ENCODE measurements at regions not wholly inside any gene's neighbourhood (a gene's known extent, or its start where the extent isn't known, plus 50 kb on each side); places are given as distances from the start of the nearest gene placed in this dataset.
"Not testable (repeated sequence)": the region's sequence is repeated elsewhere in the genome, so short reads cannot be mapped to it uniquely, and the experiment has no call there.

- no peak for ATAC-seq
- no peak for DNase-seq (ENCODE audit: low spot score in 2 of 2)
- Mint-ChIP-seq H3K27ac (no peak overlapping the region), H3K4me1 (no peaks in the 10 kb centered on the region), H3K4me3 (no peak overlapping the region), H3K36me3 (no peaks in the 10 kb centered on the region), H3K9me3 (peaks cover 2% of the 10 kb centered on the region)
These were observed 599.5 kb downstream of the SUCLG1 start for GRCh38 chr2:83859553-83859952.

- H3K9me3 Mint-ChIP-seq: peaks cover 6% of the 10 kb centered on the region
- no peak overlapping the region for H3K27ac Mint-ChIP-seq
- no peaks in the 10 kb centered on the region for H3K36me3 Mint-ChIP-seq
- no peak for ATAC-seq
- no peak for DNase-seq (ENCODE audit: low spot score in 2 of 2)
- no peaks in the 10 kb centered on the region for H3K4me1 Mint-ChIP-seq
- no peak overlapping the region for H3K4me3 Mint-ChIP-seq
These were observed 608.0 kb downstream of the SUCLG1 start for GRCh38 chr2:83851066-83851465.

- peaks cover 6% of the 10 kb centered on the region for H3K9me3 Mint-ChIP-seq
- DNase-seq (ENCODE audit: low spot score in 2 of 2) (no peak), ATAC-seq (no peak)
- H3K36me3 Mint-ChIP-seq: no peaks in the 10 kb centered on the region
- H3K27ac Mint-ChIP-seq: no peak overlapping the region
- H3K4me1 Mint-ChIP-seq: no peaks in the 10 kb centered on the region
- no peak overlapping the region for H3K4me3 Mint-ChIP-seq
These were observed 608.9 kb downstream of the SUCLG1 start for GRCh38 chr2:83850071-83850725.

GRCh38 chr2:83844490-83844889, 614.6 kb downstream of the SUCLG1 start:
- no peaks in the 10 kb centered on the region for H3K36me3 Mint-ChIP-seq
- no peak overlapping the region for H3K27ac Mint-ChIP-seq
- DNase-seq (ENCODE audit: low spot score in 2 of 2) (no peak), ATAC-seq (no peak)
- no peaks in the 10 kb centered on the region for H3K9me3 Mint-ChIP-seq
- no peak overlapping the region for H3K4me3 Mint-ChIP-seq
- no peaks in the 10 kb centered on the region for H3K4me1 Mint-ChIP-seq

- ATAC-seq (no peak), DNase-seq (ENCODE audit: low spot score in 2 of 2) (no peak)
- Mint-ChIP-seq H3K4me3 (no peak overlapping the region), H3K36me3 (no peaks in the 10 kb centered on the region), H3K4me1 (no peaks in the 10 kb centered on the region), H3K9me3 (no peaks in the 10 kb centered on the region), H3K27ac (no peak overlapping the region)
These were observed 616.7 kb downstream of the SUCLG1 start for GRCh38 chr2:83842421-83842820.

- Mint-ChIP-seq H3K4me1 (no peaks in the 10 kb centered on the region), H3K36me3 (no peaks in the 10 kb centered on the region), H3K4me3 (no peak overlapping the region), H3K9me3 (no peaks in the 10 kb centered on the region), H3K27ac (no peak overlapping the region)
- ATAC-seq: no peak
- DNase-seq (ENCODE audit: low spot score in 2 of 2): no peak
These were observed 621.3 kb downstream of the SUCLG1 start for GRCh38 chr2:83837823-83838222.

GRCh38 chr2:83827618-83828017, 631.5 kb downstream of the SUCLG1 start:
- ATAC-seq: no peak
- Mint-ChIP-seq H3K36me3 (no peaks in the 10 kb centered on the region), H3K27ac (no peak overlapping the region), H3K9me3 (peaks cover 8% of the 10 kb centered on the region), H3K4me1 (no peaks in the 10 kb centered on the region), H3K4me3 (no peak overlapping the region)
- DNase-seq (ENCODE audit: low spot score in 2 of 2): no peak

- H3K9me3 Mint-ChIP-seq: peaks cover 10% of the 10 kb centered on the region
- no peaks in the 10 kb centered on the region for H3K4me1 Mint-ChIP-seq
- H3K27ac Mint-ChIP-seq: no peak overlapping the region
- DNase-seq (ENCODE audit: low spot score in 2 of 2) (no peak), ATAC-seq (no peak)
- H3K4me3 Mint-ChIP-seq: no peak overlapping the region
- no peaks in the 10 kb centered on the region for H3K36me3 Mint-ChIP-seq
These were observed 632.5 kb downstream of the SUCLG1 start for GRCh38 chr2:83826577-83826976.

GRCh38 chr2:83823229-83823628, 635.9 kb downstream of the SUCLG1 start:
- ATAC-seq (no peak), DNase-seq (ENCODE audit: low spot score in 2 of 2) (no peak)
- Mint-ChIP-seq H3K4me3 (no peak overlapping the region), H3K27ac (no peak overlapping the region), H3K4me1 (no peaks in the 10 kb centered on the region), H3K9me3 (peaks cover 5% of the 10 kb centered on the region), H3K36me3 (no peaks in the 10 kb centered on the region)

GRCh38 chr2:83817511-83817910, 641.6 kb downstream of the SUCLG1 start:
- Mint-ChIP-seq H3K4me3 (no peak overlapping the region), H3K9me3 (peaks cover 2% of the 10 kb centered on the region), H3K27ac (no peak overlapping the region), H3K36me3 (no peaks in the 10 kb centered on the region), H3K4me1 (no peaks in the 10 kb centered on the region)
- ATAC-seq (no peak), DNase-seq (ENCODE audit: low spot score in 2 of 2) (no peak)

GRCh38 chr2:83808878-83809277, 650.2 kb downstream of the SUCLG1 start:
- H3K36me3 Mint-ChIP-seq: no peaks in the 10 kb centered on the region
- no peaks in the 10 kb centered on the region for H3K4me1 Mint-ChIP-seq
- ATAC-seq (no peak), DNase-seq (ENCODE audit: low spot score in 2 of 2) (no peak)
- H3K4me3 Mint-ChIP-seq: no peak overlapping the region
- peaks cover 9% of the 10 kb centered on the region for H3K9me3 Mint-ChIP-seq
- H3K27ac Mint-ChIP-seq: no peak overlapping the region

GRCh38 chr2:83802604-83803003, 656.5 kb downstream of the SUCLG1 start:
- Mint-ChIP-seq H3K4me1 (no peaks in the 10 kb centered on the region), H3K36me3 (no peaks in the 10 kb centered on the region), H3K27ac (no peak overlapping the region), H3K4me3 (no peak overlapping the region), H3K9me3 (peaks cover 7% of the 10 kb centered on the region)
- DNase-seq (ENCODE audit: low spot score in 2 of 2) (no peak), ATAC-seq (no peak)

GRCh38 chr2:83795777-83796176, 663.3 kb downstream of the SUCLG1 start:
- Mint-ChIP-seq H3K4me3 (no peak overlapping the region), H3K36me3 (no peaks in the 10 kb centered on the region), H3K9me3 (peaks cover 3% of the 10 kb centered on the region), H3K27ac (no peak overlapping the region), H3K4me1 (no peaks in the 10 kb centered on the region)
- ATAC-seq (no peak), DNase-seq (ENCODE audit: low spot score in 2 of 2) (no peak)

- H3K4me1 Mint-ChIP-seq; DNase-seq (ENCODE audit: low spot score in 2 of 2); ATAC-seq; H3K4me3 Mint-ChIP-seq; H3K27ac Mint-ChIP-seq; H3K36me3 Mint-ChIP-seq: not testable (repeated sequence)
- H3K9me3 Mint-ChIP-seq: peaks cover 15% of the 10 kb centered on the region
These were observed 668.6 kb downstream of the SUCLG1 start for GRCh38 chr2:83790467-83790866.

- H3K27ac Mint-ChIP-seq; H3K4me3 Mint-ChIP-seq; H3K36me3 Mint-ChIP-seq; ATAC-seq; H3K4me1 Mint-ChIP-seq; DNase-seq (ENCODE audit: low spot score in 2 of 2): not testable (repeated sequence)
- H3K9me3 Mint-ChIP-seq: peaks cover 15% of the 10 kb centered on the region
These were observed 669.4 kb downstream of the SUCLG1 start for GRCh38 chr2:83789674-83790073.

- H3K4me1 Mint-ChIP-seq; DNase-seq (ENCODE audit: low spot score in 2 of 2); H3K36me3 Mint-ChIP-seq; ATAC-seq; H3K27ac Mint-ChIP-seq; H3K4me3 Mint-ChIP-seq: not testable (repeated sequence)
- peaks cover 15% of the 10 kb centered on the region for H3K9me3 Mint-ChIP-seq
These were observed 670.0 kb downstream of the SUCLG1 start for GRCh38 chr2:83788938-83789566.
